GM12878 (cell line): ENCODE measurements at regions not wholly inside any gene's neighbourhood (a gene's known extent, or its start where the extent isn't known, plus 50 kb on each side); places are given as distances from the start of the nearest gene placed in this dataset.

ENCODE experiments used
- ATAC-seq: fragments of 200-7000 bp; cut with Tn5 transposase; 3 replicates; pipeline ENCODE4 v1.9.1; 2020; ENCODE audit warnings: mild to moderate bottlenecking, moderate library complexity
- BruUV-seq: library from RNA; stranded (reverse); fragments of 400-500 nt; replicated peaks from 2 replicates; lab custom pipeline; 2021; lab: Mats Ljungman, UMichigan
- CTCF ChIA-PET: fragments of 300-600 bp; sonication (Branson Sonifier 250); formaldehyde crosslinking; extraction: SDS; loops from one replicate; lab custom pipeline; 2021; ENCODE audit warnings: inconsistent platforms; lab: Yijun Ruan, JAX
- POLR2A ChIA-PET: fragments of 350-600 bp; formaldehyde crosslinking; extraction: SDS; loops from one replicate; lab custom pipeline; 2021; ENCODE audit warnings: inconsistent platforms; lab: Charles Lee
- RAD21 ChIA-PET: fragments of 300-600 bp; sonication (Branson Sonifier 250); formaldehyde crosslinking; loops from one replicate; lab custom pipeline; 2023; ENCODE audit warnings: antibody characterized with exemption; ENCODE audit not compliant: unreplicated experiment; lab: Charles Lee
- SMC1A ChIA-PET: fragments of 300-600 bp; sonication (Branson Sonifier 250); formaldehyde crosslinking; loops from one replicate; lab custom pipeline; 2023; ENCODE audit not compliant: unreplicated experiment, uncharacterized antibody; lab: Charles Lee
- DNase-seq: peaks from one replicate; pipeline ENCODE4 v3.0.0-alpha.2; 2011; ENCODE audit warnings: low read depth, low spot score
- FAIRE-seq: peaks from 3 replicates; lab custom pipeline; 2011; peaks lifted over from hg19 to GRCh38; lab: Jason Lieb, UNC
- H2AFZ ChIP-seq: 2 replicates; pipeline ENCODE4 v1.6.0; 2011; ENCODE audit warnings: low read depth, low read length, control low read depth; ENCODE audit not compliant: control insufficient read depth
- H3K27ac ChIP-seq: 2 replicates; pipeline ENCODE4 v1.5.1; 2011; ENCODE audit warnings: control low read depth; ENCODE audit not compliant: control insufficient read depth, insufficient read depth
- H3K27me3 ChIP-seq, 2 experiments: replicated peaks in 1 of 2; 2 replicates each; pipeline versions ENCODE4 v1.6.0 to v1.6.1; 2011; ENCODE audit warnings: low read length in 1 of 2; ENCODE audit not compliant: control insufficient read depth in 2 of 2, insufficient read depth in 2 of 2
- H3K36me3 ChIP-seq, 2 experiments: 2 replicates each; pipeline ENCODE4 v1.5.1; 2011; ENCODE audit warnings: low read length in 1 of 2; ENCODE audit not compliant: control insufficient read depth in 2 of 2, insufficient read depth in 2 of 2
- H3K4me1 ChIP-seq: 2 replicates; pipeline ENCODE4 v1.6.1; 2011; ENCODE audit warnings: mild to moderate bottlenecking, low read length, moderate library complexity, mixed read lengths; ENCODE audit not compliant: control insufficient read depth, insufficient read depth
- H3K4me2 ChIP-seq: 2 replicates; pipeline ENCODE4 v1.6.0; 2011; ENCODE audit warnings: control low read depth; ENCODE audit not compliant: control insufficient read depth, insufficient read depth
- H3K4me3 ChIP-seq: fragments of 200-600 bp; sonication (generic); 2 replicates; pipeline ENCODE4 v1.5.1; 2016
- H3K79me2 ChIP-seq: 2 replicates; pipeline ENCODE4 v1.6.0; 2011; ENCODE audit warnings: low read length; ENCODE audit not compliant: control insufficient read depth, insufficient read depth
- H3K9ac ChIP-seq: 2 replicates; pipeline ENCODE4 v1.8.0; 2011; ENCODE audit warnings: low read length, control low read depth, mixed read lengths; ENCODE audit not compliant: control insufficient read depth, insufficient read depth
- H3K9me3 ChIP-seq: replicated peaks from 3 replicates; pipeline ENCODE4 v1.5.1; 2011; ENCODE audit warnings: mild to moderate bottlenecking, low read length; ENCODE audit not compliant: control insufficient read depth, insufficient read depth
- H4K20me1 ChIP-seq: 2 replicates; pipeline ENCODE4 v1.6.0; 2011; ENCODE audit not compliant: control insufficient read depth, insufficient read depth
- CBX5 ChIP-seq: sonication (generic); IDR thresholded peaks from 2 replicates; pipeline ENCODE4 v1.6.1; 2016; ENCODE audit warnings: low read depth, moderate library complexity, mild to moderate bottlenecking, inconsistent platforms
- SREBF2 ChIP-seq: IDR thresholded peaks from 2 replicates; pipeline ENCODE4 v1.6.1; 2012; ENCODE audit warnings: mild to moderate bottlenecking, low read length
- ZNF207 ChIP-seq: fragments of 450-650 bp; IDR thresholded peaks from 2 replicates; pipeline ENCODE4 v1.6.1; 2014; ENCODE audit warnings: antibody characterized with exemption, mild to moderate bottlenecking, borderline replicate concordance
- WGBS: methylation state at CpG from one replicate; pipeline ENCODE4 v1.1.6; 2016; ENCODE audit warnings: low lambda C conversion rate; ENCODE audit not compliant: insufficient replicate concordance, insufficient coverage; ENCODE audit errors: missing lambda C conversion rate; 5-methylcytosine and 5-hydroxymethylcytosine counted together
- in situ Hi-C: fragments of 300-500 bp; cut with MboI; formaldehyde crosslinking; loops from 9 replicates; pipeline ENCODE4 v1.14.3; 2018; ENCODE audit warnings: mixed read lengths
- intact Hi-C: fragments of 100-400 bp; cut with micrococcal nuclease; formaldehyde crosslinking; loops from one replicate; pipeline ENCODE4 v1.14.2; 2022; ENCODE audit not compliant: unreplicated experiment

GRCh38 chr2:189943009-189943408, 119.5 kb downstream of the MSTN start:
- Histone ChIP-seq H3K36me3 (no peaks in the 10 kb centered on the region), H3K4me1 (no peaks in the 10 kb centered on the region), H3K27ac (no peak overlapping the region), H4K20me1 (no peaks in the 10 kb centered on the region), H2AFZ (no peak overlapping the region), H3K4me3 (no peak overlapping the region), H3K79me2 (no peaks in the 10 kb centered on the region), H3K4me2 (no peak overlapping the region), H3K9ac (no peak overlapping the region), H3K27me3 (no peaks in the 10 kb centered on the region), H3K9me3 (peaks cover 2% of the 10 kb centered on the region; the same call in 2 of the 3 replicates)
- TF ChIP-seq ZNF207 = no peak
- ChIA-PET POLR2A (no interaction called here), CTCF (no interaction called here), RAD21 (no interaction called here), SMC1A (interaction anchor here (1.1 kb wide), 2 partner anchors 14 to 17 kb away, joined by 3 read pairs; no protein-coding TSS in a partner anchor)
- intact Hi-C loops (no loop called here), in situ Hi-C loops (no loop called here)
- no TSS peak for BruUV-seq
- ATAC-seq (no peak), DNase-seq (no peak), FAIRE-seq (no peak)

DNA sequence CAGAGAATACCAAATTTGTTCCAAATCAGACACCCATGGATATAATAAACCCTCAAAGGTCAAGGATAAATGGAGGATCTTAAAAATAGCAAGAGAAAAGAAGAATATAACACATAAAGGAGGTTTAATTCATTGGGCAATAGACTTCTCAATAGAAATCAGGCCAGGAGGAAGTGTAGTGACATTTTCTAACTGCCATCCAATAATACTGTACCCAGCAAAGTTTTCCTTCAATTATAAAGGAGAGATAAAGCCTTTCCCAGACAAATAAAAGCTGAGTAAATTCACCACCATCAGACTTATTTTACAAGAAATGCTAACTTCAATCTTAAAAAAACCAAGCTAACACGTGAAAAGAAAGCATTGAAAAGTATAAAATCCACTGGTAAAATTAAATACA, 121.6 kb downstream of the MSTN start:
- Histone ChIP-seq H3K4me2 (no peak overlapping the region), H3K4me3 (no peak overlapping the region), H4K20me1 (no peaks in the 10 kb centered on the region), H2AFZ (no peak overlapping the region), H3K27ac (no peak overlapping the region), H3K27me3 (no peaks in the 10 kb centered on the region), H3K9me3 (peaks cover 2% of the 10 kb centered on the region; the same call in 2 of the 3 replicates), H3K4me1 (no peaks in the 10 kb centered on the region), H3K9ac (no peak overlapping the region), H3K79me2 (no peaks in the 10 kb centered on the region), H3K36me3 (no peaks in the 10 kb centered on the region)
- ATAC-seq = no peak
- ChIA-PET SMC1A (no interaction called here), POLR2A (no interaction called here), CTCF (no interaction called here), RAD21 (no interaction called here)
- TF ChIP-seq SREBF2 (no peak), CBX5 (0 out of 2 replicates have a peak, but pooled peaks have one; percentile 52)
- no peak for DNase-seq
- BruUV-seq = no TSS peak
- 44% methylated on average over 1 of the region's 1 CpG for WGBS
- intact Hi-C loops (no loop called here), in situ Hi-C loops (no loop called here)
- no peak for FAIRE-seq
